Erythroblast (primary cell): ENCODE measurements at regions not wholly inside any gene's neighbourhood (a gene's known extent, or its start where the extent isn't known, plus 50 kb on each side); places are given as distances from the start of the nearest gene placed in this dataset.

Source experiments
- GATA1 ChIP-seq: IDR thresholded peaks from 2 replicates; pipeline ENCODE4 v1.6.1; 2011; ENCODE audit warnings: low read depth, mild to moderate bottlenecking, control low read depth, low read length, moderate library complexity
- POLR2A ChIP-seq: IDR thresholded peaks from 2 replicates; pipeline ENCODE4 v1.6.1; 2011; ENCODE audit warnings: mild to moderate bottlenecking, low read length

DNA sequence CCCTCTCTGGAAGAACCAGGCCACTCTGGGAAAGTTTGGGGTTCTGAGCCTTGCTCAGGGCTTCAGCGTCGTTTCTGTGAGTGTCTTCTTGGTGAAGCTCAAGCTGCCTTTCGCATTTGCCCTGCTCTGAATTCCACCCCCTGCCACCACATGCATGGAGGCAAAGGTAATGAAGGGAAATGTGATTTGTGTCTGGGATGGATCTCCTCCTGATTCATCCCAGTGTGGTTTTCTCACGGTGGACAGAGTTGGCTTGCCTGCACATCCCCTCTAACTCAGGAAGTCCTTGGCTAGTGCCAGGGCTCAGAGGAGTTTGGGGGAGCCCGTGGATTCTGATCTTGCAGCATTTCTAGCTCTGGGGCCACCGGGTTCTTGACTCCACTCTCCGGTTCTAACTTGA is 173.6 kb upstream of the RAB4A start:
- TF ChIP-seq POLR2A (no peak), GATA1 (no peak)
